SK-N-MC (cell line): ENCODE measurements at regions not wholly inside any gene's neighbourhood (a gene's known extent, or its start where the extent isn't known, plus 50 kb on each side); places are given as distances from the start of the nearest gene placed in this dataset.

Experiments
- DNase-seq: peaks from one replicate; pipeline ENCODE4 v3.0.0-alpha.2; 2011; ENCODE audit warnings: low read depth, low spot score
- H3K27ac ChIP-seq: fragments of 200-600 bp; sonication (generic); 2 replicates; pipeline ENCODE4 v1.5.1; 2016; ENCODE audit warnings: mixed run types
- H3K36me3 ChIP-seq: fragments of 200-600 bp; sonication (generic); 2 replicates; pipeline ENCODE4 v1.6.1; 2017; ENCODE audit warnings: antibody characterized with exemption, low read length, mixed read lengths; ENCODE audit not compliant: insufficient read depth
- H3K4me3 ChIP-seq: fragments of 200-600 bp; sonication (generic); 2 replicates; pipeline ENCODE4 v1.5.1; 2016
- H3K9ac ChIP-seq: fragments of 200-600 bp; sonication (generic); 2 replicates; pipeline ENCODE4 v1.8.0; 2017; ENCODE audit warnings: mixed run types, mixed read lengths; ENCODE audit not compliant: insufficient read length
- H3K9me3 ChIP-seq: fragments of 200-600 bp; sonication (generic); 2 replicates; pipeline ENCODE4 v1.6.1; 2017; ENCODE audit warnings: low read depth, mild to moderate bottlenecking, antibody characterized with exemption, low read length, moderate library complexity, mixed read lengths
- EZH2 ChIP-seq: fragments of 200-600 bp; sonication (generic); IDR thresholded peaks from one replicate; pipeline ENCODE4 v1.6.1; 2017; ENCODE audit warnings: antibody characterized with exemption
- FOXP2 ChIP-seq: optimal IDR thresholded peaks from 2 replicates; pipeline ENCODE3; 2011; ENCODE audit warnings: mild to moderate bottlenecking, moderate library complexity; ENCODE audit not compliant: insufficient read depth; ENCODE audit errors: extremely low read length, control extremely low read depth
- POLR2AphosphoS5 ChIP-seq: IDR thresholded peaks from 2 replicates; pipeline ENCODE4 v1.6.1; 2012; ENCODE audit warnings: mild to moderate bottlenecking, low read depth, low read length, borderline replicate concordance

GRCh38 chr9:99465231-99465907 is 243.3 kb downstream of the SEC61B start:
- H3K27ac ChIP-seq = peak overlapping the region; percentile 97
- H3K9me3 ChIP-seq = no peaks in the 10 kb centered on the region
- H3K9ac ChIP-seq = peak overlapping the region; percentile 52
- no peaks in the 10 kb centered on the region for H3K36me3 ChIP-seq
- TF ChIP-seq FOXP2 (no peak), POLR2AphosphoS5 (no peak), EZH2 (no peak)
- peak; percentile 76 for DNase-seq
- peak overlapping the region; percentile 36; the same call in 1 of the 2 replicates for H3K4me3 ChIP-seq

DNA sequence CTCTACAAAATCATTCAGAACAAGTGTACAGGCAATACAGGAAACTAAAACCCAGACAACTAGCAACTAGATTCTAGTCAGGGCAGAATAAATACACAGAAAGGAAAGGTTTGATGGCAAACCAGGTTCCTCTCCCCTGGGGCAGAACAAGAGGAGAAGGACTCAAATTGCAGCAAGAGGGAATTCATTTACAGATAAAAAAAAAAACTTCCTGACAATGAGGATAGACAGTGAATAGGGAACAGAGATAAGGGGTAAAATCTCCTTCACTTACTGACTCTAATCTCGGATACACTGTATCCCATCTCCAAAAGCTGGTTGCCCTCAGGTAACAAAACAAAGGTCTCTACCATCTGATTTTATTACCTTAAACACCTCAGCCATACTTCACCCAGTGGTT is 244.0 kb downstream of the SEC61B start:
- no peaks in the 10 kb centered on the region for H3K36me3 ChIP-seq
- H3K9ac ChIP-seq = peak overlapping the region; percentile 52
- DNase-seq = no peak
- H3K9me3 ChIP-seq = no peaks in the 10 kb centered on the region
- TF ChIP-seq FOXP2 (no peak), POLR2AphosphoS5 (no peak), EZH2 (no peak)
- peak overlapping the region; percentile 97 for H3K27ac ChIP-seq
- no peak overlapping the region; the same call in 1 of the 2 replicates for H3K4me3 ChIP-seq

DNA sequence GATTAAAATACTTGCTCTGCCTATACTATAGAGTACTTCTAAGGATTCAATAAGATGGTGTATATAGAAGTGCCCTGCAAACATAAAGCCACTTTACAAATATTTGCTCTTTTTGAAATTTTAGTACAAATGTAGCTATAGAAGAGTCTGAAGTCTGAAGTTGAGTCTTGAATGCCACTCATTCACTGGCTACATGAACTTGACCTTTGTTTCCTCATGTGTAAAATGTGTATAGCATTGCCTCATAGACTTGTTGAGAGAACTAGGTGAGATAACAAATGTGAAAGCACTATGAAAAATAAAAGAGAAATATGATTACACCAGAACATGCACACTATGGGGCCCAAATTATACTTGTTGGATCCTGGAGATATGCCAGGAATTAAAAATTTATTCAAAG is 244.7 kb downstream of the SEC61B start:
- peak overlapping the region; percentile 97 for H3K27ac ChIP-seq

GRCh38 chr9:99471033-99471432 is 249.0 kb downstream of the SEC61B start:
- Histone ChIP-seq H3K9ac (no peak overlapping the region), H3K36me3 (no peaks in the 10 kb centered on the region), H3K9me3 (no peaks in the 10 kb centered on the region), H3K4me3 (no peak overlapping the region), H3K27ac (no peak overlapping the region)
- TF ChIP-seq POLR2AphosphoS5 (no peak), FOXP2 (no peak), EZH2 (no peak)
- no peak for DNase-seq

More for the DNA sequence above, 244.7 kb downstream of the SEC61B start:
- H3K4me3 ChIP-seq = no peak overlapping the region
- peak overlapping the region; percentile 52 for H3K9ac ChIP-seq
- DNase-seq = no peak
- no peaks in the 10 kb centered on the region for H3K9me3 ChIP-seq
- H3K36me3 ChIP-seq = no peaks in the 10 kb centered on the region
- no peak for TF ChIP-seq POLR2AphosphoS5
- TF ChIP-seq FOXP2 = no peak
- TF ChIP-seq EZH2 = no peak

- H3K9me3 ChIP-seq = no peaks in the 10 kb centered on the region
- TF ChIP-seq FOXP2 = no peak
- TF ChIP-seq POLR2AphosphoS5 = no peak
- TF ChIP-seq EZH2 = no peak
- no peaks in the 10 kb centered on the region for H3K36me3 ChIP-seq
- H3K9ac ChIP-seq = no peak overlapping the region
- no peak overlapping the region for H3K4me3 ChIP-seq
- no peak for DNase-seq
- H3K27ac ChIP-seq = no peak overlapping the region
Observed at GRCh38 chr9:99472240-99472915, 250.3 kb downstream of the SEC61B start.

GRCh38 chr9:99472916-99473245 is 250.8 kb downstream of the SEC61B start:
- Histone ChIP-seq H3K9me3 (no peaks in the 10 kb centered on the region), H3K36me3 (no peaks in the 10 kb centered on the region), H3K27ac (no peak overlapping the region), H3K4me3 (no peak overlapping the region), H3K9ac (no peak overlapping the region)
- TF ChIP-seq FOXP2 = no peak
- no peak for TF ChIP-seq EZH2
- TF ChIP-seq POLR2AphosphoS5 = no peak
- DNase-seq = no peak

- Histone ChIP-seq H3K4me3 (no peak overlapping the region), H3K9ac (no peak overlapping the region), H3K36me3 (no peaks in the 10 kb centered on the region), H3K27ac (no peak overlapping the region), H3K9me3 (no peaks in the 10 kb centered on the region)
- TF ChIP-seq FOXP2 (no peak), POLR2AphosphoS5 (no peak), EZH2 (no peak)
- DNase-seq = no peak
Observed at GRCh38 chr9:99474186-99474585, 252.1 kb downstream of the SEC61B start.

DNA sequence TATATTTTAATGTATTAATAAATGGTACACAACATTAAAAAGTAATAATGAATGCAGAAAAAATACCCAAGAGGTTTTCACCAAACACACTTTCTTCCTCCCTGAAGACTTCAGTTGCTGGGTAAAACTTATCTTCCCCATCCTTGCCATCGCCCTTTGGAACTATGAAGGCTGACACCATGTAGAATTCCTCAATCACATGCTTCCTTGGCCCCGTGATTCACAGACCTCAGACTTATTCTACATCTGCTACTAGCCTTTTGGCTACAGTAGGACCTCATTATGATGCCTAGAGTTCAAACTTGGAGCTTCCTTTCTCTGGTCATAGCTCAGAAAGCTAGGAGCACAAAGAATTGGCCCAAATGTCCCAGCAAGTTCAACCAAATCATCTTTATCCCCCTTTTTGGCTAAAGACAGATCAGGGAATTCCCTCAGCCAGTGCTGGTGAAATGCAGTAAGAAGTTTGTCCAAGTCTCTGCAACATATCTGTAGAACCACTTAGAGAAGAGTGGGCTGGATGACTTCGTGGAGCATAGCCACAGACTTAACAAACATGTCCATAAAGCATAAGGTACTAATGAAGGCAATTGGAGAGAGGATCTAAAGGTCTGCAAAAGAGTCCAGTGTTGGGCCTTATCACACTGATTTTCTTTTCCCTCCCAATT is 253.5 kb downstream of the SEC61B start:
- H3K9ac ChIP-seq = no peak overlapping the region
- no peaks in the 10 kb centered on the region for H3K9me3 ChIP-seq
- H3K36me3 ChIP-seq = no peaks in the 10 kb centered on the region
- TF ChIP-seq FOXP2 (no peak), POLR2AphosphoS5 (no peak), EZH2 (no peak)
- no peak overlapping the region for H3K4me3 ChIP-seq
- no peak overlapping the region for H3K27ac ChIP-seq
- no peak for DNase-seq
